Astrocyte (in vitro differentiated cells and primary cell): ENCODE measurements at regions not wholly inside any gene's neighbourhood (a gene's known extent, or its start where the extent isn't known, plus 50 kb on each side); places are given as distances from the start of the nearest gene placed in this dataset.

Source experiments
- EZH2 ChIP-seq: IDR thresholded peaks from 2 replicates; pipeline ENCODE4 v1.6.1; 2012; ENCODE audit warnings: mild to moderate bottlenecking, low read length, inconsistent platforms; ENCODE audit not compliant: insufficient read depth
- TF ChIP-seq, protein P1 (sequence below): IDR thresholded peaks from 2 replicates; pipeline ENCODE4 v1.5.1; 2011; ENCODE audit warnings: low read depth, mild to moderate bottlenecking, inconsistent platforms, low read length, moderate library complexity; ENCODE audit not compliant: insufficient read depth

DNA sequence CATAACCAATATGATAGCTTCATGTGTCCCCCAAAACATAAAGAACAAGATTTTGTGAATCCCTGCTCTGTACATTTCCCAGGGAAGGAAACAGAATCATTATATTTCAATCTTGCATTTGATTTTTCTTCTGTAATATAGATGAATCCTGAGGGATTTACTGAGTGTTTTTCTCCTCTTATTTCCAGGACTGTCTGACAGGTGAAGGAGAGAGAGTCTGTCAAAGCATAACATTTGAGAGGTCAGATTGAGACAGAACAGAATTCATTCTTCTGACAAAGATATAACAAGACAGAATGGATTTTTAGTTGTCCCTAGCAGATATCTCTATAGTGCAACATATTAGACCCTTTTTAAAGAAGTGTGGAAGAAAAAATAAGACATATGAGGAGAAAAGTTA, 354.5 kb upstream of the IZUMO3 start:
- TF ChIP-seq, protein P1, sequence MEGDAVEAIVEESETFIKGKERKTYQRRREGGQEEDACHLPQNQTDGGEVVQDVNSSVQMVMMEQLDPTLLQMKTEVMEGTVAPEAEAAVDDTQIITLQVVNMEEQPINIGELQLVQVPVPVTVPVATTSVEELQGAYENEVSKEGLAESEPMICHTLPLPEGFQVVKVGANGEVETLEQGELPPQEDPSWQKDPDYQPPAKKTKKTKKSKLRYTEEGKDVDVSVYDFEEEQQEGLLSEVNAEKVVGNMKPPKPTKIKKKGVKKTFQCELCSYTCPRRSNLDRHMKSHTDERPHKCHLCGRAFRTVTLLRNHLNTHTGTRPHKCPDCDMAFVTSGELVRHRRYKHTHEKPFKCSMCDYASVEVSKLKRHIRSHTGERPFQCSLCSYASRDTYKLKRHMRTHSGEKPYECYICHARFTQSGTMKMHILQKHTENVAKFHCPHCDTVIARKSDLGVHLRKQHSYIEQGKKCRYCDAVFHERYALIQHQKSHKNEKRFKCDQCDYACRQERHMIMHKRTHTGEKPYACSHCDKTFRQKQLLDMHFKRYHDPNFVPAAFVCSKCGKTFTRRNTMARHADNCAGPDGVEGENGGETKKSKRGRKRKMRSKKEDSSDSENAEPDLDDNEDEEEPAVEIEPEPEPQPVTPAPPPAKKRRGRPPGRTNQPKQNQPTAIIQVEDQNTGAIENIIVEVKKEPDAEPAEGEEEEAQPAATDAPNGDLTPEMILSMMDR, result no peak
- TF ChIP-seq EZH2, result no peak
